H1 (cell line): ENCODE measurements at regions not wholly inside any gene's neighbourhood (a gene's known extent, or its start where the extent isn't known, plus 50 kb on each side); places are given as distances from the start of the nearest gene placed in this dataset.

Source experiments
- PHF8 ChIP-seq: fragments of 200-600 bp; sonication (generic); conservative IDR thresholded peaks from 2 replicates; pipeline ENCODE4 v1.7.1; 2012; ENCODE audit warnings: low read depth, mild to moderate bottlenecking, inconsistent platforms, low read length, moderate library complexity
- SRF ChIP-seq: IDR thresholded peaks from 2 replicates; pipeline ENCODE4 v1.6.1; 2011; ENCODE audit warnings: mild to moderate bottlenecking, low read depth, low read length, moderate library complexity
- TAF1 ChIP-seq: IDR thresholded peaks from 2 replicates; pipeline ENCODE4 v1.6.1; 2011; ENCODE audit warnings: mild to moderate bottlenecking, low read depth, low read length
- ZNF274 ChIP-seq: IDR thresholded peaks from 2 replicates; pipeline ENCODE4 v1.7.0; 2012; ENCODE audit warnings: low read length, borderline replicate concordance; ENCODE audit errors: extremely low read depth

DNA sequence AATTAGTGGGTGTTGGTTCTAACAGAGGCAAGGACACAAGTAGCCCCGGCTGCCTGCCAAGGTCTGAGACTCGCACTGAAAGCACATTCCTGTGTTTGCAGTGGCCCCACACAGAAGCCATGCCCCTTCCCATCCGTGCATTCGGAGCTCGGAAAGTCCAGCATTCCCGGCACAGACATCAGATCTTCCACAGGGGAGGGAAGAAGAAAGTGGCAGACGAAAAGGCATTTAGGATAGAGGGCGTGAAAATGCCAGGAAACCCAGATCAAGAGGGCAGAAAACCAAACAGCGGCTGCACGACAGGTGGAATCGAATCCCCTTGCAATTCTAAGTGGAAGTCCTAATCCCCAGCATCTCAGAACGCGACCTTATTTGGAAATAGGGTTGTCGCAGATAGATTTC, 105.5 kb upstream of the ASB18 start (continued):
- TF ChIP-seq SRF (peak; percentile 79), TAF1 (no peak), ZNF274 (no peak), PHF8 (no peak)
